ENCODE measurements at regions not wholly inside any gene's neighbourhood (a gene's known extent, or its start where the extent isn't known, plus 50 kb on each side); places are given as distances from the start of the nearest gene placed in this dataset.

DNA sequence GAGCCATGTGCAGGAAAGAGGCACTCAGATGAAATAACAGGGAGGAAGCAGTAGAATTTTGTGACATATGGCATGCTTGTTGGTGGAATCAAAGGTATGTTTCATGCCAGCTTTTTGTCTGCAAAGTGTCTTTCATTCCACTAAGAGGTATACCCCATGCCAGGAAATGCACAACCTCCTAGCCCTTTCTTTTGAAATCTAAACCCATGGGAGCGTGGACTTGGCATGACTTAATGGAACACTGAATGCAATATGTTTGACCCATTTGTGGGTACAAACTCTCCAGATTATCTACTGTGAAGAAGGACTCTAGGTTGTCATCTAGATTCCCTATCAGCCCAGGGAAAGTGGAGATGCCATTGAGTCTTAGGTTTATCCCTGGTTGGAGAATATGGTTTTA is 338.3 kb upstream of the TEX13C start:
- H4K20me1 ChIP-seq (ENCODE audit: control insufficient read depth, insufficient read depth, low read length, poor library complexity, severe bottlenecking): no peaks in the 10 kb centered on the region
- no peaks in the 10 kb centered on the region for H3K36me3 ChIP-seq (replicated peaks in 1 of 2; ENCODE audit: control extremely low read depth in 1 of 2, control insufficient read depth in 1 of 2, extremely low read depth in 1 of 2, insufficient read depth in 2 of 2, low read length in 1 of 2)
- H3K27me3 ChIP-seq (replicated peaks in 1 of 4; ENCODE audit: control extremely low read depth in 1 of 4, control insufficient read depth in 3 of 4, insufficient read depth in 4 of 4, low read length in 3 of 4): no peaks in the 10 kb centered on the region
- no peaks in the 10 kb centered on the region for H3K4me1 Mint-ChIP-seq
- H3K27ac ChIP-seq (ENCODE audit: low read length in 2 of 2): no peak overlapping the region
- WGBS (ENCODE audit: insufficient coverage): no CpG with 5 or more reads among the region's 1 CpG
- no peak for DNase-seq
- ChIA-PET CTCF (no interaction called here), POLR2A (no interaction called here)
- no peaks in the 10 kb centered on the region for H3K27me3 Mint-ChIP-seq
- no peaks in the 10 kb centered on the region for H3K9me3 ChIP-seq (ENCODE audit: control extremely low read depth in 1 of 3, control insufficient read depth in 2 of 3, insufficient read depth in 1 of 3, low read length in 2 of 3)
- H3K79me2 ChIP-seq (ENCODE audit: control insufficient read depth, insufficient read depth, low read length): no peaks in the 10 kb centered on the region
- TF ChIP-seq, protein P1, sequence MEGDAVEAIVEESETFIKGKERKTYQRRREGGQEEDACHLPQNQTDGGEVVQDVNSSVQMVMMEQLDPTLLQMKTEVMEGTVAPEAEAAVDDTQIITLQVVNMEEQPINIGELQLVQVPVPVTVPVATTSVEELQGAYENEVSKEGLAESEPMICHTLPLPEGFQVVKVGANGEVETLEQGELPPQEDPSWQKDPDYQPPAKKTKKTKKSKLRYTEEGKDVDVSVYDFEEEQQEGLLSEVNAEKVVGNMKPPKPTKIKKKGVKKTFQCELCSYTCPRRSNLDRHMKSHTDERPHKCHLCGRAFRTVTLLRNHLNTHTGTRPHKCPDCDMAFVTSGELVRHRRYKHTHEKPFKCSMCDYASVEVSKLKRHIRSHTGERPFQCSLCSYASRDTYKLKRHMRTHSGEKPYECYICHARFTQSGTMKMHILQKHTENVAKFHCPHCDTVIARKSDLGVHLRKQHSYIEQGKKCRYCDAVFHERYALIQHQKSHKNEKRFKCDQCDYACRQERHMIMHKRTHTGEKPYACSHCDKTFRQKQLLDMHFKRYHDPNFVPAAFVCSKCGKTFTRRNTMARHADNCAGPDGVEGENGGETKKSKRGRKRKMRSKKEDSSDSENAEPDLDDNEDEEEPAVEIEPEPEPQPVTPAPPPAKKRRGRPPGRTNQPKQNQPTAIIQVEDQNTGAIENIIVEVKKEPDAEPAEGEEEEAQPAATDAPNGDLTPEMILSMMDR (IDR thresholded peaks at IDR 0.05): no peak
- TF ChIP-seq EZH2 (IDR thresholded peaks at IDR 0.05; ENCODE audit: borderline replicate concordance, insufficient read depth, low read depth, low read length, poor library complexity, severe bottlenecking): no peak
- no peak overlapping the region for H2AFZ ChIP-seq (ENCODE audit: insufficient read depth, low read depth, low read length, poor library complexity, severe bottlenecking)
- no peak overlapping the region for H3K27ac Mint-ChIP-seq
- no peak for ATAC-seq (ENCODE audit: low read depth)
- H3K4me3 Mint-ChIP-seq: no peak overlapping the region
- H3K4me1 ChIP-seq (ENCODE audit: control insufficient read depth in 2 of 2, insufficient read depth in 2 of 2, low read length in 2 of 2): no peaks in the 10 kb centered on the region
- no peak overlapping the region for H3K4me2 ChIP-seq (replicated peaks; ENCODE audit: low read depth, low read length, poor library complexity, severe bottlenecking)
- no peaks in the 10 kb centered on the region for H3K9me3 Mint-ChIP-seq (ENCODE audit: insufficient read depth)
- H3K9ac ChIP-seq (ENCODE audit: low read length): no peak overlapping the region
- no peak overlapping the region for H3K4me3 ChIP-seq (ENCODE audit: control extremely low read depth in 1 of 5, extremely low read depth in 1 of 5, insufficient read depth in 1 of 5, low read depth in 2 of 5, low read length in 4 of 5)
- intact Hi-C loops (cut with micrococcal nuclease): no loop called here

DNA sequence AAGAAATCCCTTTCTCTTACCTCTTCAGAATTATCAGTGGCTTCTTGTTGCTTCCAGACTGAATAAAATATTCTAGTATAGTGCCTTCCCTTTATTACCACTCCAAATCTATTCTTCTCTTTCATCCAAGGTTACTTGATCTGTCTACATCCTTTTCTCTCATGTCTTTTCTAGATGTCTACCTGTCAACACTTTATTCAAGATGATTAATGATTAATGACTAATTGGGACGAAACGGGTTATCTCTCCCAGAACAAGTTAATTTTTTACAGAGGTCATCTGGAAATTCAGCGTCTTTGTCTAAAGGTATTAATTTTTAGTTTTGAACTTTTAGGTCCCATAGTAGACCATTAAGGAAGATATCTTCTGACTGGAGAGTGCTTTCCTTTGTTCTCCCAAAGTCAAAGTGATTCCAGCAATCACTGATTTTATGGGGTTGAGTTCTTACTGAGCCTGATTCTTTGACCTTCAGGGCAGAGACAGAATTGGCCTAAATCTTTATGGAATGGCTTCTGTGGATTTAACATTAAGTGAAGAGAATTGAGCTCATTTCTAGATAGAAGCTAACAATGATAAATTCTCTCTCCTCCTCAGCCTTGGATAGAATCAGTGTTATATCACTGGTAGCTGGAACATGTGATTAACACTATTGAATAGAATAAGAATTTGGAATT is 335.4 kb upstream of the TEX13C start:
- H4K20me1 ChIP-seq (ENCODE audit: control insufficient read depth, insufficient read depth, low read length, poor library complexity, severe bottlenecking): no peaks in the 10 kb centered on the region
- no peaks in the 10 kb centered on the region for H3K36me3 ChIP-seq (replicated peaks in 1 of 2; ENCODE audit: control extremely low read depth in 1 of 2, control insufficient read depth in 1 of 2, extremely low read depth in 1 of 2, insufficient read depth in 2 of 2, low read length in 1 of 2)
- intact Hi-C loops (cut with micrococcal nuclease): no loop called here
- Mint-ChIP-seq H3K27me3 (no peaks in the 10 kb centered on the region), H3K9me3 (ENCODE audit: insufficient read depth) (no peaks in the 10 kb centered on the region), H3K4me3 (no peak overlapping the region), H3K27ac (no peak overlapping the region), H3K4me1 (no peaks in the 10 kb centered on the region)
- H3K27me3 ChIP-seq (replicated peaks in 1 of 4; ENCODE audit: control extremely low read depth in 1 of 4, control insufficient read depth in 3 of 4, insufficient read depth in 4 of 4, low read length in 3 of 4): no peaks in the 10 kb centered on the region
- ChIA-PET POLR2A (no interaction called here), CTCF (no interaction called here)
- no peak for ATAC-seq (ENCODE audit: low read depth)
- no CpG with 5 or more reads among the region's 3 CpGs for WGBS (ENCODE audit: insufficient coverage)
- H3K79me2 ChIP-seq (ENCODE audit: control insufficient read depth, insufficient read depth, low read length): no peaks in the 10 kb centered on the region
- H3K9me3 ChIP-seq (ENCODE audit: control extremely low read depth in 1 of 3, control insufficient read depth in 2 of 3, insufficient read depth in 1 of 3, low read length in 2 of 3): no peaks in the 10 kb centered on the region
- no peak overlapping the region for H3K4me3 ChIP-seq (ENCODE audit: control extremely low read depth in 1 of 5, extremely low read depth in 1 of 5, insufficient read depth in 1 of 5, low read depth in 2 of 5, low read length in 4 of 5)
- H3K27ac ChIP-seq (ENCODE audit: low read length in 2 of 2): no peak overlapping the region
- H3K4me2 ChIP-seq (replicated peaks; ENCODE audit: low read depth, low read length, poor library complexity, severe bottlenecking): no peak overlapping the region
- DNase-seq: no peak
- no peaks in the 10 kb centered on the region for H3K4me1 ChIP-seq (ENCODE audit: control insufficient read depth in 2 of 2, insufficient read depth in 2 of 2, low read length in 2 of 2)
- H3K9ac ChIP-seq (ENCODE audit: low read length): no peak overlapping the region
- TF ChIP-seq, protein P1 (IDR thresholded peaks at IDR 0.05): no peak
- no peak for TF ChIP-seq EZH2 (IDR thresholded peaks at IDR 0.05; ENCODE audit: borderline replicate concordance, insufficient read depth, low read depth, low read length, poor library complexity, severe bottlenecking)
- no peak overlapping the region for H2AFZ ChIP-seq (ENCODE audit: insufficient read depth, low read depth, low read length, poor library complexity, severe bottlenecking)
